ENCODE measurements at regions not wholly inside any gene's neighbourhood (a gene's known extent, or its start where the extent isn't known, plus 50 kb on each side); places are given as distances from the start of the nearest gene placed in this dataset.

GRCh38 chr3:146912241-146913015, 307.3 kb upstream of the PLSCR5 start:
- no peaks in the 10 kb centered on the region for H4K20me1 ChIP-seq (ENCODE audit: insufficient read depth, low read length, poor library complexity, severe bottlenecking)
- no peak overlapping the region for H3K4me3 ChIP-seq (ENCODE audit: low read length, poor library complexity, severe bottlenecking)
- H2AFZ ChIP-seq (ENCODE audit: low read length): no peak overlapping the region
- no peaks in the 10 kb centered on the region for H3F3A ChIP-seq (ENCODE audit: low read depth)
- H3K36me3 ChIP-seq (ENCODE audit: insufficient read depth, low read length): no peaks in the 10 kb centered on the region
- H3K9me3 ChIP-seq (ENCODE audit: insufficient read depth, low read depth, low read length): no peaks in the 10 kb centered on the region
- H3K4me2 ChIP-seq (ENCODE audit: low read depth, low read length, poor library complexity, severe bottlenecking): no peak overlapping the region
- TF ChIP-seq CTCF (conservative IDR thresholded peaks at IDR 0.05; ENCODE audit: low read length): no peak
- no peak for TF ChIP-seq EZH2phosphoT487 (IDR thresholded peaks at IDR 0.05; ENCODE audit: borderline replicate concordance)
- H3K9me2 ChIP-seq (replicated peaks; ENCODE audit: low read depth, low read length): no peaks in the 10 kb centered on the region
- H3K79me2 ChIP-seq (ENCODE audit: insufficient read depth, low read length): no peaks in the 10 kb centered on the region
- H3K9ac ChIP-seq (ENCODE audit: low read depth, low read length, poor library complexity, severe bottlenecking): no peak overlapping the region
- no peaks in the 10 kb centered on the region for H3K4me1 ChIP-seq (ENCODE audit: insufficient read depth, low read length, poor library complexity, severe bottlenecking)
- no peaks in the 10 kb centered on the region for H3K27me3 ChIP-seq (ENCODE audit: insufficient read depth, low read length, poor library complexity, severe bottlenecking)

GRCh38 chr3:146903927-146904326, 298.8 kb upstream of the PLSCR5 start:
- no peaks in the 10 kb centered on the region for H3K27me3 ChIP-seq (ENCODE audit: insufficient read depth, low read length, poor library complexity, severe bottlenecking)
- no peak overlapping the region for H2AFZ ChIP-seq (ENCODE audit: low read length)
- no peaks in the 10 kb centered on the region for H3K79me2 ChIP-seq (ENCODE audit: insufficient read depth, low read length)
- TF ChIP-seq CTCF (conservative IDR thresholded peaks at IDR 0.05; ENCODE audit: low read length) (no peak), EZH2phosphoT487 (IDR thresholded peaks at IDR 0.05; ENCODE audit: borderline replicate concordance) (no peak)
- no peak overlapping the region for H3K4me3 ChIP-seq (ENCODE audit: low read length, poor library complexity, severe bottlenecking)
- H3K4me1 ChIP-seq (ENCODE audit: insufficient read depth, low read length, poor library complexity, severe bottlenecking): no peaks in the 10 kb centered on the region
- no peaks in the 10 kb centered on the region for H3K9me2 ChIP-seq (replicated peaks; ENCODE audit: low read depth, low read length)
- H4K20me1 ChIP-seq (ENCODE audit: insufficient read depth, low read length, poor library complexity, severe bottlenecking): no peaks in the 10 kb centered on the region
- H3K4me2 ChIP-seq (ENCODE audit: low read depth, low read length, poor library complexity, severe bottlenecking): no peak overlapping the region
- H3K9me3 ChIP-seq (ENCODE audit: insufficient read depth, low read depth, low read length): no peaks in the 10 kb centered on the region
- H3K9ac ChIP-seq (ENCODE audit: low read depth, low read length, poor library complexity, severe bottlenecking): no peak overlapping the region
- no peaks in the 10 kb centered on the region for H3F3A ChIP-seq (ENCODE audit: low read depth)
- H3K36me3 ChIP-seq (ENCODE audit: insufficient read depth, low read length): no peaks in the 10 kb centered on the region

- Histone ChIP-seq H3K4me1 (ENCODE audit: insufficient read depth, low read length, poor library complexity, severe bottlenecking) (no peaks in the 10 kb centered on the region), H3F3A (ENCODE audit: low read depth) (no peaks in the 10 kb centered on the region), H4K20me1 (ENCODE audit: insufficient read depth, low read length, poor library complexity, severe bottlenecking) (no peaks in the 10 kb centered on the region), H3K9me2 (replicated peaks; ENCODE audit: low read depth, low read length) (no peaks in the 10 kb centered on the region), H3K9ac (ENCODE audit: low read depth, low read length, poor library complexity, severe bottlenecking) (no peak overlapping the region), H3K4me2 (ENCODE audit: low read depth, low read length, poor library complexity, severe bottlenecking) (no peak overlapping the region), H3K36me3 (ENCODE audit: insufficient read depth, low read length) (no peaks in the 10 kb centered on the region), H3K27me3 (ENCODE audit: insufficient read depth, low read length, poor library complexity, severe bottlenecking) (no peaks in the 10 kb centered on the region), H2AFZ (ENCODE audit: low read length) (no peak overlapping the region), H3K4me3 (ENCODE audit: low read length, poor library complexity, severe bottlenecking) (no peak overlapping the region), H3K79me2 (ENCODE audit: insufficient read depth, low read length) (no peaks in the 10 kb centered on the region), H3K9me3 (ENCODE audit: insufficient read depth, low read depth, low read length) (no peaks in the 10 kb centered on the region)
- no peak for TF ChIP-seq CTCF (conservative IDR thresholded peaks at IDR 0.05; ENCODE audit: low read length)
- no peak for TF ChIP-seq EZH2phosphoT487 (IDR thresholded peaks at IDR 0.05; ENCODE audit: borderline replicate concordance)
Observed at GRCh38 chr3:146899171-146899570, 294.0 kb upstream of the PLSCR5 start.
